Epithelial cell of proximal tubule (primary cell): ENCODE measurements at regions not wholly inside any gene's neighbourhood (a gene's known extent, or its start where the extent isn't known, plus 50 kb on each side); places are given as distances from the start of the nearest gene placed in this dataset.

Experiments used
- DNase-seq: peaks from one replicate; pipeline ENCODE4 v3.0.0-alpha.2; 2011; ENCODE audit warnings: low read depth
- H3K4me3 ChIP-seq: 2 replicates; pipeline ENCODE4 v1.5.1; 2011; ENCODE audit warnings: low read depth, mild to moderate bottlenecking, low read length
- TF ChIP-seq, protein P1 (sequence below): conservative IDR thresholded peaks from 2 replicates; pipeline ENCODE4 v1.5.1; 2012; ENCODE audit warnings: low read depth, mild to moderate bottlenecking, low read length

DNA sequence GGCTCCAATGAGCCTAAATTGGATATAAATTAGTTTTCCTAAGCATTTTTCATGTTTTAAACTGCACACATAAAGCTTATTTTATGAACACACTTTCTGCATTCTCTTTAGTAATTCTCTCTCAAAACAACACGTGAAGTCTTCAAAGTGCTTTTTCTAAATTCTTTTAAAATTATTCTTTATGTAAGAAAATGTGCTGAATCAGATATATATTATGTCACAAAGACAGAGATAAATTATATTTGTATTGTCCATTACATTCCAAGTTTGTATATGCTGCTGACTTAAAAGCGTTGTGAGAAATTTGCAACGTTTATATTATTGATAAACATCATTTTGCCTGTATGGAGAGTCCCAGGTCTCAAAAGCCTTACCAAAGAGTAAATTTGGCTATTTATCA is 465.2 kb downstream of the BCAT1 start:
- H3K4me3 ChIP-seq: no peak overlapping the region
- no peak for DNase-seq
- TF ChIP-seq, protein P1, sequence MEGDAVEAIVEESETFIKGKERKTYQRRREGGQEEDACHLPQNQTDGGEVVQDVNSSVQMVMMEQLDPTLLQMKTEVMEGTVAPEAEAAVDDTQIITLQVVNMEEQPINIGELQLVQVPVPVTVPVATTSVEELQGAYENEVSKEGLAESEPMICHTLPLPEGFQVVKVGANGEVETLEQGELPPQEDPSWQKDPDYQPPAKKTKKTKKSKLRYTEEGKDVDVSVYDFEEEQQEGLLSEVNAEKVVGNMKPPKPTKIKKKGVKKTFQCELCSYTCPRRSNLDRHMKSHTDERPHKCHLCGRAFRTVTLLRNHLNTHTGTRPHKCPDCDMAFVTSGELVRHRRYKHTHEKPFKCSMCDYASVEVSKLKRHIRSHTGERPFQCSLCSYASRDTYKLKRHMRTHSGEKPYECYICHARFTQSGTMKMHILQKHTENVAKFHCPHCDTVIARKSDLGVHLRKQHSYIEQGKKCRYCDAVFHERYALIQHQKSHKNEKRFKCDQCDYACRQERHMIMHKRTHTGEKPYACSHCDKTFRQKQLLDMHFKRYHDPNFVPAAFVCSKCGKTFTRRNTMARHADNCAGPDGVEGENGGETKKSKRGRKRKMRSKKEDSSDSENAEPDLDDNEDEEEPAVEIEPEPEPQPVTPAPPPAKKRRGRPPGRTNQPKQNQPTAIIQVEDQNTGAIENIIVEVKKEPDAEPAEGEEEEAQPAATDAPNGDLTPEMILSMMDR: no peak

DNA sequence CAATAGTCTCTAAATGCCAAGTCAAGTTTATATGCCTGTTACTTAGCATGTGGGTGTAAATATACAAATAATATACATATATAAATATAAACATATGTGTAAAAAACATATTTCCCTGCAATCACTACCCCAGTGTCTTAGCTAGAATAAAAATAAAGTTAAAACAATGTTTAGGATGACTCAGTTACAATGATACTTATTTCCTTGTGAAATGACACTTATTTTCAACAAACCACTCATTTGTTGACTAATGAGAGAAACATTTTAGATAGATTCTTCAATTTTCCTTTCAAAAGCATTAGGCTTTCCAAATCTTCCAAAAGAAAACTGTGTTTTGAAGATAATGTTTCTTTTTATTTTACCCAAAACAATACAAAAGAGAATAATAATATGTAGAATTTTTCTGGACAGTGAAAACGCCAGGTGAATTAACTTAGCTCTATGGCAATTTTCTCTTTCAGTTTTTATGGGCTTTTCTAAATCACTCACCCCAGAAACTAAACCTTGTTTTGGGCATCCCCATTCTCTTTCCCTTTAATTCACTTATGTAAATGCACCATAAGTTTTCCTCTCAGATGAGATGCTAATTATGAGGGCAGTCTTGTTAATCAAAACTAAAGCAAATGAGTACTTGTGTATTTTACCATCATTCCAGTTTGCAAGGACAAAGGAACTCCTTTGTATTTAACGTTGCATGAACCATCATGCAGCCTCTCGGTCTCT is 465.9 kb downstream of the BCAT1 start:
- TF ChIP-seq, protein P1: no peak

DNA sequence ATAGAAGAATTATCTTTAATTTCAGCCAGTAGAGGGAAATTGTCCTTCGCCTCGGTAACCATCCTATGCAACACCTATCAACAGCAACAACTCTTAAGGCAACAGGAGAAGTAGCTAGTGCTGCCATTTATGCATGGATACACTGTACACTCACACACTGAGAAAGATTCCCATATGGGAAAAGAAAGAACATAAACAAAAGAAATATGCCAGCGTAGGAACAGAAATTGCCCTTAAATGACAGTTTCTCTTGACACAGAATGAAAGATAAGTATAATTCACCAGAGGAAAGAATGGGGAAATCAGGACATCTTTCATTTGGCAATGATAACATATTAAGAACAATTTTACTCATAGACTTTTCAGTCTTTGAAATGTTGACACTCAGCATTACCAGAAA is 466.9 kb downstream of the BCAT1 start:
- no peak overlapping the region for H3K4me3 ChIP-seq
- TF ChIP-seq, protein P1: no peak
- no peak for DNase-seq

More for the DNA sequence above, 465.9 kb downstream of the BCAT1 start:
- DNase-seq: no peak
- no peak overlapping the region for H3K4me3 ChIP-seq

- DNase-seq: no peak
- TF ChIP-seq, protein P1: no peak
- H3K4me3 ChIP-seq: no peak overlapping the region
Measured at GRCh38 chr12:24480766-24481449, 468.0 kb downstream of the BCAT1 start.

DNA sequence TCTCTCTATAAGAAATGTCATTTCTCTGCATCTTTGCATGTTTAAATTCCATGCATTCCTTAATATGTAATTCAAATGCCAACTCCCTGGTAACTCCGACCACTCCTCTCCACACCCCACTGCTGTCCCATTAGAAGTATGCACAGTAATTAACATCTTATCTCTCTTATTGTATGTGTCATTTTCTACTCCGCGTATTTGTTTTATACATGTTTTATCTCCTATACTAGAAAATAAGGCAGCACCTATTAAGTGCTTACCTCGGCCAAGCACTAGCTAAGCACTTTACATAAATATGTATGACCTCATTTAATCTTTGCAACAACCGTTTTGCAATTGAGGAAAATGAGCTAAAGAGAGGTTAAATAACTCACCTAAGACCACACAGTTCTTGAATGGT is 469.8 kb downstream of the BCAT1 start:
- DNase-seq: no peak

DNA sequence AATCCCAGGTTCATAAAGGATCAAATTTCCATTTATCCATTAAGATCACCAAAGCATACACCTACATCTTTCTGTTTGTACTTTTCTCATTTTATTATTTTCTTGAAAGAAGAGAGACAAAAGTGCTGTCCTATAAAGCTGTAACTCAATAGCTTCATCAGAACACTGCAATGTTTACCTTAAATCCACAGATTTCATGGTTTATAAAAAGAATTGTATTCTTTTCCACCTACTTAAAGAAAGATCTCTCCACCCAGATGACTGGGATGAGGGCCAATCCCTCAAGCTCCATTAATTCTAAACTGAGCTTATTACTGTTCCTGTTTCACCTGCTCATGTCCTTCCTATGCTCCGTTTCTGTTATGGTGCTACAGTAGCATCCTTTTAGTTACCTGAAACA is 470.6 kb downstream of the BCAT1 start:
- TF ChIP-seq, protein P1: no peak
- H3K4me3 ChIP-seq: no peak overlapping the region
- no peak for DNase-seq

More for the DNA sequence above, 469.8 kb downstream of the BCAT1 start:
- H3K4me3 ChIP-seq: no peak overlapping the region
- TF ChIP-seq, protein P1: no peak

DNA sequence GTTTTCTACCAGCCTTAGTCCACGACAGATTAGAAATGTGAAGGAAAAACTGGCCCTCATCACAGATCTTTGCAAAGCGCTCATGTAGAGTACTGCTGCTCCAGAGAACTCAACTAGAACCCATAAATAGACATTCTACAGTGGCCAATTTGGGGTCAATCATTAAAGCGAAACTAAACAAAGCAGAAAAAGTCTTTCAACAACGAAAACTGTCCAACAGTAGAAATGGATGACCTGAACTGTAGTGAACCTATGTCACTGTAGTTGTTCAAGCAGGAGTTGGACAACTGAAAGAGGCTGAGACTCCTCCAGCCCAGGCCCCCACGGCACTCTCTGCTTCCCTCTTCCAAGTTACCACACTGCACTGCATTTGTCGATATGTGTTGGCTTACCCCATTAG is 472.6 kb downstream of the BCAT1 start:
- no peak overlapping the region for H3K4me3 ChIP-seq
- TF ChIP-seq, protein P1: no peak
- DNase-seq: no peak
